H1 (cell line): ENCODE measurements at regions not wholly inside any gene's neighbourhood (a gene's known extent, or its start where the extent isn't known, plus 50 kb on each side); places are given as distances from the start of the nearest gene placed in this dataset.

Experiments
- CHD1 ChIP-seq: IDR thresholded peaks from 2 replicates; pipeline ENCODE4 v1.6.1; 2012; ENCODE audit warnings: low read depth, low read length, improper control_type of control experiment
- CREB1 ChIP-seq: IDR thresholded peaks from 2 replicates; pipeline ENCODE4 v1.6.1; 2012; ENCODE audit warnings: inconsistent platforms
- RBBP5 ChIP-seq: IDR thresholded peaks from 2 replicates; pipeline ENCODE4 v1.7.1; 2012; ENCODE audit warnings: low read depth, mild to moderate bottlenecking, inconsistent platforms, low read length, moderate library complexity, borderline replicate concordance
- SIN3A ChIP-seq, 2 experiments: IDR thresholded peaks in 1 of 2; conservative IDR thresholded peaks in 1 of 2; 2 replicates each; pipeline ENCODE4 v1.6.1; 2011 to 2012; ENCODE audit warnings: low read length in 2 of 2, improper control_type of control experiment in 1 of 2, low read depth in 1 of 2, mild to moderate bottlenecking in 1 of 2
- SP2 ChIP-seq: IDR thresholded peaks from 2 replicates; pipeline ENCODE4 v1.6.1; 2012; ENCODE audit warnings: mild to moderate bottlenecking, low read length, inconsistent platforms
- TAF7 ChIP-seq: optimal IDR thresholded peaks from 2 replicates; pipeline ENCODE3; 2011; ENCODE audit warnings: low read depth, mild to moderate bottlenecking, inconsistent platforms, low read length, moderate library complexity, borderline replicate concordance

- TF ChIP-seq TAF7: no peak
- TF ChIP-seq CREB1: no peak
- TF ChIP-seq SIN3A (conservative IDR thresholded peaks at IDR 0.05 in 1 of 2, IDR thresholded peaks at IDR 0.05 in 1 of 2; ENCODE audit: low read depth in 1 of 2, low read length in 2 of 2): no peak
- TF ChIP-seq SP2: no peak
- no peak for TF ChIP-seq CHD1
- no peak for TF ChIP-seq RBBP5
Observed at GRCh38 chr4:24656906-24657305, 72.6 kb upstream of the DHX15 start (continued).
